Left renal cortex interstitium (tissue), 4 donors: ENCODE measurements at regions not wholly inside any gene's neighbourhood (a gene's known extent, or its start where the extent isn't known, plus 50 kb on each side); places are given as distances from the start of the nearest gene placed in this dataset.

ENCODE experiments used
- DNase-seq, 4 donors: peaks; one replicate each; pipeline ENCODE4 v3.0.0-alpha.2; 2013; ENCODE audit warnings: low read depth in 4 of 4, low spot score in 2 of 4, missing footprints in 1 of 4

DNA sequence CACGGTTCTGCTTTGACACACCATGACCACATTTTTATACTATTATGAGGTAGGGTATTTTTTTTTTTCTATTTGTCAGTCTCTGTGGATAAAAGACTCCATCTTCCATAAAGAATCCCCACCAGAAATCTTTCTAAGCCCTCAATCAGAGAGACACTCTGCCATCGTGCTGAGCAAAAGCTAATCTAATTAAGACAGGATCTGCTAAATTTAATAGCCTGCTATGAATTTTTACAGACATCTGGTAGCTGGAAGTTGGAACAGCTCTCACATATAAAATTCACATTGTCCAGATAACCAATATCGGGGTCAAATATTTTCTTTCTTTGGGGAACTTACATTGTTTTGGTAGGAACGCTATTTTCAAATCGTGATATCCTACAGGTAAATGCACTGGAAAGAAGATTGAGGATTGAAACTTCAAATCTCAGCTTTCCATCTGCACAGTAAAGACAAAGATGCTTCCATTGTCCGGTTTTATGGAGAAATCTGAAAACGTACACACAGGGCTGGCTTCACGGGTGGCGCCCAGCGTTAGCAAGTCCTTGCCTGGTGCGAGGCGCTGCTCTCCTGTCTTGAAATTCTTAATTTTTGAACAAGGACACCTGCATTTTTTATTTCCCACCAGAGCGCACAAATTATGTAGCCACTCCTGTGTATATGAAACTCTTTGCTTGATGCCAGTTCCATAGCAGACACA, 573.8 kb upstream of the NOX3 start:
- DNase-seq, result no peak

DNA sequence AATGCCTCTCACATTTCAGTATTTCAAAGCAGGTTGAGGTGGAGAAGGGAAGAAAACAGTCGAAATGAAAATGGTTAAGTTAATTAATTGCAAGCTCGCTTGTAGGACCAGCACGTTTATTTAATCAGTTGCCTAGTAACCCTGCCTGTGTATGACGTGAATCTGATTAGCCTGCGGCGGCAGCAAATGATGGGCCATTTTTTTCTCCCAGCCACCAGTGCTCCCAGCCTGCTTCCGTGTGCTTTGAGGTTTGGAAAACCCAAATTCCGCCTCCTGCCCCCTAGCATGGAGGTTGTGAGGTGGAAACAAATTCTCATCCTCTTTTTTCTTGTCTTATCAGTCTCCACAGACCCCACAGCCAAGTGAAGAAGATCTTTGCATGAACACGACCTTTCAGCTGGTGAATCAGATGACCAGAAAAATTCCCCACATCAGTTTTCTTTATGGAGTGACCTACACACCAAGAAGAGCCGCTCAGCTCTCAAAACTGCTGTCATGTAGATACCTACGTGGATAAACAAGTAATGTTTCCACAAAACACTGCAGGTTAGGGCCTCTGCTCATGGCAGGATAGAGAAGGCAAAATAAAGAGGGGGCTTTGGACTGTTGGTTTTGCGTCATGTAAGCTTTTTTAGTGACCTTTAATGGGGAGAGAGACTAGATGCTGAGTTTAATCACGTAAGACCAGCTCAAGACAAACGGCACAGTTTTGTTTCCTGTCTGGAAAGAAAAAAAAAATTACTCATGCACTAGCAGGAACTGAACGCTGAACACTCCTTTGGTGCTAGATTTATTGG, 572.9 kb upstream of the NOX3 start:
- no peak for DNase-seq

DNA sequence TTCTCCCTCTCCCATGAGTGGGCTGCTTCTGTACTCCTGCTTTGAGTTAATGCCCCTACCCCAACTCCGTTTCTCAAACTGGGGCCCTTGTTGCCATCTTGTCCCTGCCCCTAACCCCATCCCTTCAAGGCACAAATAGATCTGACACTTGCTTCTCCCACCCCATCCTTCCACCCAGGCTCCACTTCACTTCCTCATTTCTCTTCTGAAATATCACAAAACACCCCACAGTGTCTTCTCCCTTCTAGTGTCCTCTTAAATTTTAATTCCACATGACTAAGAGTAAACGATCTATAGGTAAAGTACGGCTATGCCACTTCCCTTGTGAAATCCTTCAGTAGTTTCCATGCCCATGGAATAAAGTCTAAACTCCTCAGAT, 571.6 kb upstream of the NOX3 start:
- DNase-seq, result no peak

DNA sequence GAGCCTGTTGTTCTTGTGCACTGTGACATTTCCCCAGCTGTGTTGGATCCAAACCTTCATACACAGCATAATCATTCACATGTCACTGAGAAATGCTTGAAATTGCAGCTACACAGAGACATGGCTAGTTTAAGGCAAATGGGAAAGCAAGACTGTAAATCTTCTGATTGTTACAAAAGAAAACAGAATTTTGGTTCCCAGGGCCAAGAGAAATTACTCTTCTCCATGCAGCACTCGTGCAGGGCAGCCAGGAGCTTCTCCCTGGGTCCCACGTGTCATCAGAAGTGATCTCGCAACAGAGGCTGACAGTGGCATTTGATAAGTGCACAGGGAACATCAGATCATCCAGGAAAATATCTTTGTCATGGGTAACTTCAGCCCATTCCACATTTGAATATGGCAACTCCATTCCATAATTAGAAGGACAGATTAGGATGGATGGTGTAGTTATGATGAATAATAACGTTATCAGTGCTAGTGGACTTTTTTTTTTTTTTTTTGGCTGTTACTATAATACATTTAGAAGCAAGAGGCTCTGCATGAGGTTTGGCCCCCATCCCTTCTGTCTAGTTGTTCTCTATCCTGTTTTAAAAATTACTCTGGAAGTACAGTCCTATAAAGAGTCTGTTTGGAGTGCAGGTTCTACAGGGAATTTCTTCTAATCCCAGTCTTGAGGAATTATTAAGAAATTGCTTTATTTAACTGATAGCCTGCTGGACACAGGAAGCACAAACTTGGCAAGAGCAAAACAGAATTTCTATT, 571.0 kb upstream of the NOX3 start:
- DNase-seq, result no peak

DNA sequence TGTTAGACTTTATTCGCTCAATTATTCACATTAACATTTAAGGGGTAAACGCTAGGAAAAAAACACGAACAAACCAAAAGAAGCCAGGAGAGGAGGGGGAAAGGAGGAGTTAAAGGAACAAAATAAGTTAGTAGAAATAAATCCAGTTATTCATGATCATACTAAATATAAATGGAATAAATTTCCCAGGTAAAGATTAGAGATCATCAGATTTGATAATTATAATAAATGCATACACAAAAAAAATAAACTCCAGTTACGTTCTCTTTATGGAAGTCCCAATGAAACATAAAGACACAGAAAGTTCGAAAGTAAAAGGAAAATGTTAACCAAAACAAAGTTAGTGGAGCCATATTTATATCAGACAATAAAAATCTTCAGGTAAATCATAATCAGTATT, 568.7 kb upstream of the NOX3 start:
- no peak for DNase-seq

DNA sequence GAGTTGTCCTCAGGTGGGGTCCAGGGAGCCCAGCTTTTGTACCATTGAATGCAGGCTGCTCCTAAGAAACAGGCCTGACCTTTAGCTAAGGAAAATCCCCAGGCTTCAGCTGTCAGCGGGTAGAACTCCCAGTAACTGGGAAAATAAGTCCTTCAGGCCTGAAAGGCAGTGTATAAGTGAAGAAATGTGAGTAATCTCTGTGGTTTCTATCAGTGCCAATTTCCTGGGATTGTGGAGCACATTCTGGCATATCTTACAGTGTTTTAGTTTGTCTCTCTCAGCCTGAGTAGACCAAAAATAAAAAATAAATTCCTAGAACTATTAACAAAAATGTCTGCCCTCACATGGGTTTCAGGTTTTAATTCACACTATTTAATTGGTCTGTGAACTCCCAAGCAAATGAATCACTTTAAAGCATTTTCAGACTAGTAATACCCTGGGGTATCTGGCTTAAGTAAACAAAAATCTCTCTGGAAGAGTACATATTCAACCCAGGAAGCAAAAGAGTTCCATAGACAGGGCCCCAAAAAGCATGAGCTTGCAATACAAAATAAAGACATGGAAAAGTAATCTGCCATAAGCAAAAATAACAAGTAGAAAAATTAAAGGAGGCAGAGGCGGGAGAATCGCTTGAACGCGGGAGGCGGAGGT, 566.2 kb upstream of the NOX3 start:
- DNase-seq, result no peak

DNA sequence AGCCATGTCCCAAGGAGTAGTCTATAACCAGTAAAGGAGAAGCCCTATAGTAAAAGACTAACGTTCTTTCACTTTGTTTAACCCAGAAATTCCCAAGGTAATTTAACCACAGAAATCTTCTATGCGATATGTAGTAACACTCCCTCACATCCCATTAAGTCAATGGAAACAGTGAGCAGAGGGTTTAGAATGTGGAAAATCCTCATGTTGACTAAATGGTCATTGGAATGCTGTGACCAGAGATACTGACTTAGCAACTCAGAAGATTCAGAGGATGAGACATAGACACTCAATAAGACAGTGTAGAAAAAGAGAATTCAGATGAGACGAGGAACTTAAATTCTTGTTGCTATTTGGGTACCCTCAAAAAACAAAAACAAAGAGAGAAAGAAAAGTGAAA, 562.2 kb upstream of the NOX3 start:
- no peak for DNase-seq

DNA sequence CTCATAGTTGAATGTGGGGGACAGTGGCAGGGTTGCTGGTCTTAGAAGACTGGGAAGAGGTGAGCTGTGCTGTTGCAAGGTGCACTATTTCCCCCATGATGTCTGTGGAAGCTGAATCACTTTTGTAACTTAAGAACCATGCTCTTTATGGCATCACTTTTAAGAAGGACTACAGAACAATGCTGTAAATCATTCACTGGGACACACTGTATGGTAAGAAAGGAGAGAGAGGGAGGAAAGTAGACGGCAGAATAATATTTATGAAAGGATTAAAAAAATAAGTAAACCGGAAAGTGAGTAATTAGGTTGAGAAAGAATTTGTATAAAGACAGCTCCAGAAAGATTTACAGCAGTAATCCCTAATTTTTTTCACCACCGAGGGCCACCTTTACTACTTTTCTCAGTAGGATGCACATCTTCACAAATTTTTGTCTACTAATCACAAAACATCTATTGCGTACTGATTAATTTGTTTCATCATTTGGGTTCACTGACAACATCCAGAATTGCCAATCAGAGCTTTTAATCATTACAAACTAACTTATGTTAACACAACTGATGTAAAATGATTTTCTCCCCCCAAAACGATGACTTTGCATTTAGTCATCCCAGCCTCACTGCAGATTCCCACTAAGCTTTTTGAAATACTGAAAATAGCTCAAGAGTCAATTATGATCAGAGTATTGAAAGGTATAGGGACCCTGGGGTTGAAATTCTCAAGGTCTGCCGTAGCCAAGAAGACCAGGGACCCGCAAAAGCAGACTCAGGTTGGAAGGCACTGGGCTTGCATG, 560.7 kb upstream of the NOX3 start:
- no peak for DNase-seq

DNA sequence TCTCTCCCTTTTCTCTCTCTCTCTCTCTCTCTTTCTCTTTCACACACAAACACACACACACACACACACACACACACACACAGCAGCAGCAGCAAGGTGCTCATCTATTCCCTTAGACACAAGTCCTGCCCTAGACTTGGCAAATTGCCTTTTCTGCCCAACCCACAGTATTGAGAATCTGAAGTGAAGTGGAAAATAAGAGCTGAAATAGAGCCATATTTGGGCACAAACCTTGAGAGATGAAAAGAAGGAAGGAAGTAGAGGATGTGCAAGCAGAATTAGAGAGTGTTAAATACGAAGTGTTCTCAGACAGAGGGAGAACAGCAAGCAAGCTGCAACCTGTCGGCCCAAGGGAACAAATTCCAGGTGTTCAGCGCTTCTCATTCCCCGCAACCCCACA, 557.5 kb upstream of the NOX3 start:
- no peak for DNase-seq

DNA sequence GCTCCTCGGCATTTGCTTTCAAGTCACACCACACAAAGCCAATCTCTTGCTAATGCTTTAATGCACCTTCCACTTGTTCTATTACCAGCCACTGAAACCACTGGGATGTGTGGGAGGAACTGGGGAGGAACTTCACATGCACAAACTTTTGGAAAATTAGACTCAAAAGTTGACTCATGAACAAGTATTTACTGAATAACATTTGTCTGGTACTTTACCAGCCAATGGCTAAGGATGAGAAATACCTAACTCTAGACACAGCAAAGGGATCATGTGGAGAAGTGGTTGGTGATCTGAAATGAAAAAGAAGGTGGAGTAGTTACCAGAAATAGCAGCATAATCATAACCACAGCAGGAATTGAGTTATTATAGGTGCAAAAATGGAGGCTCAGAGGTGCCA, 554.0 kb upstream of the NOX3 start:
- DNase-seq, result no peak

DNA sequence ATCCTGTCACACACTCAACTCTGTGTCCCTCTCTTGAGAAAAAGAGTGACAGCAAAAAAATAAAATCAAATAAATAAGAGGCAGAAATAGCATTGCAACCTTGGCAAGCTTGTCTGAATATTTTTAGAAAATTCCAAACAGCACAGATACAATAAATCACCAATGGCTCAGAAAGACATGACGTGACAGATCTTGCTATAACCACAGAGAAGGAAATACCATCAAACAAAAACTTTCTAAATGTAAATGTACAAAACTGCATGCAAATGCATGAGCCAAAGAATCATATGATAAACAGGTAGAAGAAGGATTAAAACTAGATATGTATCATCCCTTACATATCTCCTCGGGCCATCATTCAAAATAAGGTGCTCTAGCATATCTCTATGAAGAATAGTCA, 549.2 kb upstream of the NOX3 start:
- DNase-seq, result no peak

DNA sequence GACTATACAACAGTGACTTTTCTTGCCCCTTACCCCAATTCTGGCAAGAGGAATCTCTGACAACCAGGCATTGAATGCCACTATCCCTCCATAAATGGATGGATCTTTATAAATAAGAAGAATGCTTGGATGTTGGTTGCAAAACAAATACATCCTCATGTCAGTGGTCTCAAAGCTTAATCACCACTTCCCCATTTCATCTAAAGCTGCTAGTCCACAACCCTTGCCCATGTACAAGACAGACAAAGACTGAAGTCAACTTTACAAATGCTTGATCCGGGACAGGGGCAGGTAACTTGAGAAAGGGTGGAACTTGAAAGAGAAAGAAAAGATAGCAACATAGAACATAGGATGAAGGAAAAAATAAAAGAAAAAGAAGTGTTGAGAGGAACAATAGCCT, 540.5 kb upstream of the NOX3 start:
- no peak for DNase-seq

DNA sequence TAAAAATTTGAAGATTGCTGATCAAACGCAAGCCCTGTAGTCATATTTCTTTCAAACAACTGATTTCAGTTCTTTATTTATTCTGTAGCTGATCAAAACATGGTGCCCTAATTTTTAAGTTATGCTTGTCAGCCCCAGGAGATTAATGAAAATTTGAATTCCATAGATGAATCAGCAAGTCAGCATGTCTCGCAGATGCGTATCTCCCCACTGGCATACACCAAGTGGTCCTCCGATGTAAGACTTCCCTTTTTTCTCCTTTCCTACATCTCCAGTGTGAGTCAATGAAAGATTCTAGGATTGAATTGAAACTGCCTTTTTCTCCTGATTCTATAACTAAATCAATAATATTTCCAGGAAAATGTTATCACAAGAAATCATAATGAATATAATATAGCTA, 539.6 kb upstream of the NOX3 start:
- DNase-seq, result no peak

DNA sequence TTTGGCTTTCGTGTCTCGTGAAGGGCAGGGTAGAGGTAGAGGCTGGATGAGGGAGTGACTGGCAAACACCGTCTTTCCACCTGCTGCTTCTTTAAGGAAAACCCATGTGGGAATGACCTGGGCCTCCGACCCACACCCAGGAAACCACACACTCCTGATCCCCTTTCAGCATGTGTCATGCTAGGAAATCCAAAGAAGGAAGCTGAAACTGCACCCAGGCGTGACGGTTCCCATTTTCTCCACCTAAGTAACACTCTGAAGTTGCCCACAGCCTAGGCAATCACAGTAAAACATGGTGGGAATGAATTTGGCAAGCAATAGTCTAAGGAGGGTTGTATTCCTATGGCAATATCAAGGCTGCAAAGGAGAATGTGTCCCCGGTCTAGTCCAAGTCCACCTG, 538.4 kb upstream of the NOX3 start:
- no peak for DNase-seq

DNA sequence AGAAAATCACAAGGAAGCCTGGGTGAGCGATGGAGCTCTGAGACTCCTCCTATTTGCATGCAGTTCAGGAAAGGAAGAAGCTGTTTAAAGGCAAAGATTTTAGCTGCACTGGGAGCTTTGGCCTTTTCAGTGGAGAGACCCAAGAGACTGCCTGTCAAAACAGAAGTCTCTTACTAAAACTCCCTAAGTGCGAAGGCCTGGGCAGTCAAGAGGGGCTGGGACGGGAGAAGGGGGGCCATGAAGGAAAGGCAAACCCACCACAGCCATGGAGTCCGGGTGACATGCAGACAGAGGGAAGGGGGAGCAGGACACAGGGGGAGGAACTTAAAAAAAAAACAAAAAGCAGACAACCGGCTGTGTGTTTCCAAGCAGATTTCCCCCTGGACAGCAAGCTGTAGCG, 537.6 kb upstream of the NOX3 start:
- no peak for DNase-seq

DNA sequence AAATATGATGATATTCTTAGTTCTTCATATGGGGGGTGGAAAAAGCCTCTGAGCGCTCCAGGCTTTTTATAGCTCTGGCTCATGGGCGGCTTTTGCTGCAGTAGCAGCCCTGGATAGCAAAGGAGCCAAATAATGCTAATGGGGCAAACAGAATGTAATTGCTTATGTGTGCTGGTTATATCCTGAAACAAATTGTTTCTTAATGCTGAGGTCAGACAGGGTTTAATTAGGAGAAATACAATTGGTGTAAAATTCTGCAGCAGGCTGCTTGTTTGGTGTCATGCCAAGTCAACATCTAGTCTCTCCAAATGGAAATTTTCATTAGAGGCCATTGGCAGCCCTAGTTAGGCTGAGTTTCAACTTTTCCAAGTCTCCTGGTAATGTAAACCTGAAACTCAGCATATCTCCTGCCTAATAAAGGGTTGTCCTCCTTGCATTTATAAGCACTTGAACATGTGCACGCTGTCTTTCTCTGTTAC, 530.1 kb upstream of the NOX3 start:
- DNase-seq, result no peak

DNA sequence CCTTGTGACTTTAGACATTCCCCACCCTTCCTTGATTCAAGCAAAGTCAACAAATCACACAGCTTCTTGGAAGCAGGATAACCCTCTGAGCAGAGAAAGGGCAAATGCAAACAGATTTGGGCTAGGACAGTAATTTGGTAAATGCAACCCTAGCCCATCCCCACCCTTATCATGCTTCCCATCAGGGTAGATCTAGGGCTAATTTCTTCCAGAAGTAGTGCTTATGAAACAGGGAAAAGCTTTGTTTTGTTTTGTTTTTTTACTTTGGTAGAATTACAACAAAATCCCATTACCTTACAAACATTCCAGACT, 525.1 kb upstream of the NOX3 start:
- no peak for DNase-seq

DNA sequence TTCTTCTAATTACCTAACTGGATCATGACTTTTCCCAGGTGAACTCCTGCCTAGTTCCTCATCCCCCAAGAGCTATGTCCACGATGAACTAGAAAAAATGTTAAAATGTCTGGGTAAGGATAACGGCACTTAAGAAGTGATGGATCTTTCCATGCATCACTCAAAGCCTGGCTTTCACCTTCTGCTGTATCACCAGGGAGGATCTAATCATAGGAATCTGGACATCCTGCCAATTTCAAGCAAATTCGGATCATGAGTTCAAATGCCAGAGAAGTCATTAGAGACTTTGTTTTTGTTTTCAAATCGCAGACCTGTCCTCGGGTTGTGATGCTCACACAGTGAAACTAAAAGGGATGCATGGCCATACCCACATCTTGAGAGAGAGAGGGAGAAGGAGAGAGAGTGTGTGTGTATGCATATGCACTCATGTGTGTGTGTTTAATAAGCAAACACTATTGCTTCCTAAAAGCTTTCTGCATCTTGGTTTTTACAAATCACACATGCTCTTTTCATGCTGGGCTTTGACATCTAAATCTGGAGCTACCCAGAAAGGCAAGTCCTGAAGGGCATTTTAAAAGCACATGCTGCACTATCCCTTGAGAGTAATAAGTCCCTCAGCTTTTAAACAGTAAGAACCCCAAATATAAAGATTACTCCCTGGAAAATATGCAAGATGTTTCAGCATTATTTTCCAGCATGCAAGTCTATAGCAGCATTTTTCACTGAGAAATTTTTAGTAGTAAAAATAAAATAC, 524.6 kb upstream of the NOX3 start:
- no peak for DNase-seq

DNA sequence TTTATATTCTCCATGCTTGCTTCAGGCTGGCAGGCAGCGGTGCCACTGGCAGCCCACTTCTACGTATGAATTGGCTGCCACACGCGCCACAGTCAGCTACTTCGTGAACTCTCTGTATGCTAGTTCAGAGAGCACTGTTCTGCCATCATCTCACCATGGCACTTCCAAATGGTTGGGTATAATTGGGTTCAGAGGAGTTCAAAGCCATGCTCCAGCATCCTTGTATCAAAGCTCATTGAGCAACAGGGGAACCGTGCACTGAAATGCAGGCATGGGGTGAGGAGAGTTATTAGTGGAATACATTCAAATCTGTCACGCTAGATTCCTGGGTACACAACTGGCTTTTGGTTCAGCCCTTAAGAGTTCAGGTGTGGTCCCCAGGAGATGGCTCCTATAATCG, 519.9 kb upstream of the NOX3 start:
- DNase-seq, result no peak

DNA sequence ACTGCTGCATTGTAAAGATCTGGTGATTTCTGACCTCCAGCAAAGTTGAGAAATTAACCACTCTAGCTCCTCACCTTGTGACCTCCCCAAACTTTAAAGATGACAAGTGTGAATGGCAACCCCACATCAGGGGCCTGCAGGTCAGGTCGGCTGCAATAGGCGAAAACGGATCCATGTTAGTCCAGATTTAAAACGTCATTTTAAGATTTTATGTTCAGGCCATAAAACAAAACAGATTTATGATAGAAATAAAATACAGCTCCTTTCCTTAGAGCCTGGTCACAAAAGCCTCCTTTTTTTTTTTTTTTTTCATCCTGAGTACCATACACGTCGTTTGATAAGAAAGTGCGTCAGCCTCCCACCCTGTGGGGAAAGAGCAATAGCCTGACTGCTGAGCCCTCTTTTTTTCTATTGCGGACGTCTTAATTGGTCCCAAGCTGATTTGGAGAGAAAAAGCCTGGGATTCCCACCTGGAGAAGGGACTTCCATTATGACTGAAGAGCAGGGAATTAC, 519.2 kb upstream of the NOX3 start:
- peak; percentile 36 to 62 (median 51) for DNase-seq
